ENCODE measurements at regions not wholly inside any gene's neighbourhood (a gene's known extent, or its start where the extent isn't known, plus 50 kb on each side); places are given as distances from the start of the nearest gene placed in this dataset.

DNA sequence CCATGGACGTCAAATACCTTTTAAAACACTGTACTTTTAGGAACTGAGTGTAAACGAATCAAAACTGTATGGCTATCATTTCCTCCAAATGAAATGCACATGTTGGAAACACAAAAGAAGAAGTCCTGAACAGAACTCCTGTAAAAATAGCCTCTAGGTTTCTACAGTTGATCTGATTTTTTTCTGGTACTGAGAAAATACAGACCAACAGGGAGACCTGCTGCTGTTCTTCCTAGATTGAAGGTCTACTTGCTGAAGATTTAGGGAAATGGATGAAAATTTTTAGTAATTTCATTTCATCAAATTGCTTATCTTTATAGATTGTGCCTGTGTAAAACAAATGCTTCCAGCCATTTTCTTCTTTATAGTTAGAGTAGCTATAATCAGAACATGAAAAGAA, 520.4 kb downstream of the SLITRK6 start:
- no peak for DNase-seq

DNA sequence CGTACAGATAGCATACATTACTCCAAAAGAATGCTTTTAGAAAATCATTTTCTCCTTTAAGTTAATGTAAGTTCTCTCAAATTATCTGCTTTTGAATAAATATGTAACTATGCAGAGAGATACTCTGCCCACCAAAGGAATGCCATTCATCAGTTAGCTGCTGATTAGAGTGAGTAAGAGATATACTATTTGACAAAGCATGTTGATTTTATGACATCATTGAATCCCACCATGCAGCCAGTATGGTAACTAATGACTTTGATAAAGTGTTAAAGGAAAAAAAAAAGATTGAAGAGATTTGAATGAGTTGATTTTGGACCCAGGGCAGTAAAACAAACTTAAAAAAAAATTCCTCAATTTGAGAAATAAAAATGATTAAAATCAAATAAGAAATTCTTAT, 521.5 kb downstream of the SLITRK6 start:
- no peak for DNase-seq

- DNase-seq, result no peak
Observed at GRCh38 chr13:85266771-85267170, 532.4 kb downstream of the SLITRK6 start.

DNA sequence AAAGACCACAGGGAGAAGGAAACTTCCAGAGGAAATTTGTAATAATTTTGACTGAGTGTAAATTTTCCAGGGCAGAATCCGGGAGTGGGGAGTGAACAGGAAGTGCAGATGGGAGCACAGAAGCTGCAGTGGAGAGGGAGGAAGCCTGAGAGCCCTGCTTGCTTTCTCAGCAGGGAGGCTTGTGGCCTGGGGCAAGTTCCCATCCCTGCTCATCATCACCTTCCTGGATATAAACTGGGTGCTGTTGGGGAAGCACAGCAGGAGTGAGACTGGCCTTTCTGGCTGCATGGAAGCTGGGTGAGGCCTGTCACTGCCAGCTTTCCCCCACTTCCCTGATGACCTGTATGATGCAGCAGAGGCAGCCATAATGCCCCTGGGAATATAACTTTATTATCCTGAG, 532.9 kb downstream of the SLITRK6 start:
- DNase-seq, result no peak

DNA sequence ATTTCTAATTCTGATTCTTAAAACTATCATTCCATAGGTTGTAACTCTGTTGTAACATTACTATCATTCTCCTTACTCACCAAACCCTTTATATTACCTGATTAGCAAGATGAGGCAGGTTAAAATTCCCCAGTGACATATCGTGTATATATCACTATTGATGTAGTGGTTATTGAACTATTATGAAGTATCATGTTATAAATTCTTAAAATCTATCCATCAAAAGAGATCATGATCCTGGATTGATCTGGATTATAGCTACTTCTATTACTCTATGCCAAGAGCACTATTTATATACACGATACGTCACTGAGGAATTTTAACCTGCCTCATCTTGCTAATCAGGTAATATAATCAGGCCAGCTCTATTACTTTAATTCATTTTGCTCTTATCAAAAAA, 533.9 kb downstream of the SLITRK6 start:
- no peak for DNase-seq

DNA sequence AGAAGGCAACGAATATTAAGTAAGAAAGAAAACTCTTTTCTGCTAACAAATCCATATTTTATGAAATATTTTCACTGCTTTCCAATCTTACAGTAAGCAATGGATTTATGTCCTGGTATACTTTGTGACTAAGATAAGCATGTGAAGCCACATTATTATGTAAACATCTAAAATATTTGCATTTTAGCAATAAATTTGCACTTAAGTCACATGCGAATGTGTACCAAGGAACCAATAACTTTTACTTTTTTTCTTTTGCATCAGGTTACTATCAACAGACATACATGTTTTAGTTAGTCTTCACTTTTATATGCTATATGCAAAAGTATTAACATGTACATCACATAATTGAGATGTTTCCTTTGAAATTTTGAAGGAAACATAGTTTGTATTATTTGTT, 536.7 kb downstream of the SLITRK6 start:
- DNase-seq, result no peak

DNA sequence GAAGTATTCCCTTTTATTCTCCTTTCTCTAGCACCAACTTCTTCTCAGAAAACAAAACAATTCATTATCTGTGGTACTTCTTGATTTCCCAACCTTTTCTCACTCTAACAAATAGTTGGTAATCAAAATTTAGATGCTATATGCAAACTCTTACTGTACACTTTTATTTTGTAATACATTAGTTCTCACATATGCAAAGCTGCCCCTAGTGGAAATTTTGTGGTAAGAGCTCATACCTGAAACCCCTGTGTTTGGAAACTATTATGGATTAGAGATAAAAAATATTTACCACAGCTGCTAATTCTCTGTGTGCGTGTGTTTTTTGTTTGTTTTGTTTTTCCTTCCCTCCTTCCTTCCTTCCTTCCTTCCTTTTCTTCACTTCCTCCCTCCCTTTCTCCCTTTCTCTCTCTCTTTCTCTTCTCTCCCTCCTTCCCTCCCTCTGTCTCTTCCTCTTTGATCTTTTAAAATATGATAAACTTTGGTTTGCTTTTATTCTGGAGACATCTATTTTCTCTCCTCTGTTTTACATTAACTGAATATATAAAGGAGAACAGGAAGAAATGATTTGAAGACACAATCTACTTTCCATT, 537.4 kb downstream of the SLITRK6 start:
- no peak for DNase-seq

GRCh38 chr13:85260896-85261295, 538.3 kb downstream of the SLITRK6 start:
- no peak for DNase-seq

GRCh38 chr13:85255978-85256377, 543.2 kb downstream of the SLITRK6 start:
- no peak for DNase-seq

GRCh38 chr13:85254641-85255040, 544.6 kb downstream of the SLITRK6 start:
- DNase-seq, result no peak

DNA sequence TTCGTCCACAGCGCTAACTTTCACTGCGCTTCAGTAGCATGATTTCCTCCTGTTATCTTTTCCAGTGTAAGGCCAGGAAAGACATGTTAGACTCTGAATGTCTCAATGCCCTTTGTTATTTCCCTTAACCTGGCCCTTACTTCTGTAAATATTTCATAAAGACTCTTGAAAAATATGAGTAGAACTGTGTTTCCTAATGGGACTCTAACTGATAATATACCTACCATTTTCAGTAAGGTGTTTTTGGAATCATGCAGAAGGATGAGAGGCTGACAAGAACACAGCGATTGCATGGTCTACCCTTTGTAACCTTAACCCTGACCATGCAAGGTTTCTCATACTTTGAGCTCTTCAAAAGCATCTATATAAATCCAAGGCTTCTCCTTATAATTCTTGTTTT, 550.1 kb downstream of the SLITRK6 start:
- no peak for DNase-seq

DNA sequence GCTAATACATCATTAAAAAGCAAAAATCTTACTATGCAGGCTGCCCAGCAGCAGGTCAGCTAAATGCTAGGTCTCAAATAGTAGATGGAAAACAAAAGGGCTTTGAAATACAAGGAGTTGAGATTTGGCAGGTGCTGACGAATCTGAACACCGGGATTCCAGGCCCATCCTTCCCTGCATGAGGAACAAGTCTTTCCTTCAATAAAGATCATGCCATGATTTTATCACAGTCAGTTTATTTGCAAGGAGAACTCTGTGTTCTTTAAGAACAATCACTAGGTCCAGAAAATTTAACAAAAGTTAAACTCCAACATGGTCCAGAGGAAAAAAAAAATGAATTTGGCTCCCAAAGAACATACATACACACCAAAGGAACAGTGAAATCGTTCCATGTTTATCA, 551.4 kb downstream of the SLITRK6 start:
- DNase-seq, result no peak

GRCh38 chr13:85243831-85244230, 555.4 kb downstream of the SLITRK6 start:
- DNase-seq, result no peak

- DNase-seq, result no peak
Observed at GRCh38 chr13:85241060-85241459, 558.2 kb downstream of the SLITRK6 start.

DNA sequence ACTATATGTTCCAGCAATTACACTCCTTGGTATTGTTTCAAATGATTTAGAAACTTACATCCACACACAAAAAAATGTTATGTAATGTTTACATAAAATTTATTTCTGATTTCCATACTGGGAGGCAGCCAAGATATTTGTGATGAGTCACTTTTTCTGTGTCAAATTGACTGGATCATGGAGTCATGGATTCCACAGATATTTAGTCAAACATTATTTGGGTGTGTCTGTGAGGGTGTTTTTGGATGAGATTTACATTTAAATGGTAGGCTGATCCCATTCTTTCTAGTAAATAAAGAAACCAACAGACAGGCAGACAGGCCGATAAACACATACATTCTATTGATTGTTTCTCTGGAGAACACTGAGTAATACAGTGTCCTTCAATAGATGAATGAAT, 562.8 kb downstream of the SLITRK6 start:
- DNase-seq, result no peak

GRCh38 chr13:85230691-85231093, 568.5 kb downstream of the SLITRK6 start:
- DNase-seq, result no peak

DNA sequence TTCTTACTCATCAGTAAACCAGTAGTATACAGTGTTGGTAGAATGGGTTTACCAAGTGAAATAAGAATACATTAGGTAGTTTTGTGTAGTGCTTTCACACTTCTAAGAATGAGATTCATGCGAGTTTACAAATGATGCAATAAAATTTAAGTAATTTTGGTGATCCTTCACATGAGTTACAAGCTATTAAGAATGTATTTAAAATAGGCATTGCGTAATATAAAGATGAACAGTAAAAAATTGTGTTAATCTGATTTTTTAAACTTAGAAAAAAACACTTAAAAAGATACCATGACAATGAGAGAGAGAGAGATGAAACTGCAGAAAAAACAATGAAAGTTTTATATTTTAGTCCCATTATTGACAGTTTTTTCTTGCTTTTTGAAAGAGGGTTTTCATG, 570.5 kb downstream of the SLITRK6 start:
- no peak for DNase-seq

DNA sequence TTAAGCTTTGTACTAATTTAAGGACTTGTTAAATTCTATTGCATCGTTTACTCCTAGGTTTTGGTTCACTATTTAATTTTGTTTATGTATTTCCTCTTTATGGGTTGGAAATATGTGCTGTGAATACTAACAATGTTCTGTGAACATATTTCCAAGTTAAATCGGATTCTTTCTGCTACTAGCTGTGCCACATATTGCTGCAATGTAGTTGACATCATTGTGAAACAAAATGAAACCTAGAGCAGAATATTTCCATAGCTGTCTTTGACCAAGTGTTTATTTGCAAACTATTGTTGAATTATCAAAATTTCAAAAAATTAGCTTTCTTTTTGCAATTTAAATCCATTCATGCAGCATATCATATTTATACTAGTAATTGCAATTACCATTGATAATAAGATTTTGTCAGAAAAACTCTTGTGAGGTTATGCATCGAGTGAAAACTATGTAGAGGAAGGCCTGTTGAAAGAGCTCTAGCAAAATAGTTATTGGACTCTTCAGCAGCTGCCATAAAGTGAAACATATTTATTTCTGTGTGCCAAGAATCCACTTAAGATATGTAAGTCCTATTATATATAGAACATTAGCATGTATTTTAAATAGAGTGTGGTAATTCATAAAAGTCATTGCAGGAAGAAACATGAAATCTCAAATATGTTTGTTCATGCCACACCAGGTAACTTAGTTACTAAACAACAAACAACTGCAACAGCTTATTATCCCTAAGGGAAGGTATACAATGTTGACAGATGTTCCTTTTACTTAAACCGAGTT, 575.1 kb downstream of the SLITRK6 start:
- DNase-seq, result no peak

DNA sequence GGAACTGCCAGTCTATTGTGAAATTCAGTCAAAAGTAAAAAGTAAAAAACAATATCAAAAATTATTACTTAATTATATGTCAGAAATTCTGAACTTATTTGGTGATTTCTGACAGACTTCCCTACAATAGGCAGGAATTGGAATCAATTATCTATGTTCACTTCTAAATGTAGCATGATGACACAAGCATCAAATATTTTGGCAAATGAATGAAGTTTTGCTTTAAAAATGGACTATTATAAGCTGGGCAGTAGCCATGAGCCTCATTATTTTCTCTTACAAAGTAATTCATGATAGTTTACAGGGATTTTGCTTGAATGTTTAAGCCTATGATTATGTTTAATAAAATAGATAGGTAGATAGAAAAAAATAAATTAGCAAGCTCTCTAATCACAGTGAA, 582.6 kb downstream of the SLITRK6 start:
- DNase-seq, result no peak

DNA sequence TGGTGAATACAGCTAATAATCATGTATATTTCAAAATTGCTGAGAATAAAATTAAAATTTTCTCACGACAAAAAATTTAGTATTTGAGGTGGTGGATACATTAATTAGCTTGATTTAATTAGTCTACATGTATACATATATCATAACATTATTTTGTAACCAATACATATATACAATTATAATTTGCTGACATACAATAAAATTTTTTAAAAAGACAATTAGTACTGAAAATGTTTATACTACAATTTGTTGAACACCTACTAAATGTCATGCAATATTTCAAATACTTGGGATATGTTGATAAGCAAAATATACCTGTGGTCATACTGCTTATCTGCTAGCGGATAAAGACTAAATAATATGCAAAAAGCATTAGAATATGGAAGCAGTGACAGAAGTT, 586.5 kb downstream of the SLITRK6 start:
- DNase-seq, result no peak

DNA sequence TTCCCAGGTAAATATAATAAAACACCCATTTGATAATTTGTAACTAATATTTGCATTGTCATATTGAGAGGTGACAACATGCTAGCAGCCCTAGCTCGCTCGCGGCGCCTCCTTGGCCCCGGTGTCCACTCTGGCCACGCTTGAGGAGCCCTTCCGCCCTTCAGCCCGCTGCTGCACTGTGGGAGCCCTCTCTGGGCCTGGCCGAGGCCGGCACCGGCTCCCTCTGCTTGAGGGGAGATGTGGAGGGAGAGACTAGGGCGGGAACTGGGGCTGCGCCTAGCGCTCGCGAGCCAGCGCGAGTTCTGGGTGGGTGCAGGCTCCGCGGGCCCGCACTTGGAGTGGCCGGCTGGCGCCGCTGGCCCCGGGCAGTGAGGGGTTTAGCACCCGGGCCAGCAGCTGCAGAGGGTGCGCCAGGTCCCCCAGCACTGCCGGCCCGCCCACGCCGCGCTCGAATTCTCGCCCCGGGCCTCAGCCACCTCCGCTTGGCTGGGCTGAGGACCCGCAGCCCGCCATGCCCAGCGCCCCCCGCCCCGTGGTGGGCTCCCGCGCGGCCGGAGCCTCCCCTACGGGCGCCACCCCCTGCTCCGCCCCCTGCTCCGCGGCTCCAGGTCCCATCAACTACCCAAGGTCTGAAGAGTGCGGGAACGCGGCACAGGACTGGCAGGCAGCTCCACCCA, 594.4 kb downstream of the SLITRK6 start:
- DNase-seq, result no peak

GRCh38 chr13:85197431-85197830, 601.8 kb downstream of the SLITRK6 start:
- no peak for DNase-seq

DNA sequence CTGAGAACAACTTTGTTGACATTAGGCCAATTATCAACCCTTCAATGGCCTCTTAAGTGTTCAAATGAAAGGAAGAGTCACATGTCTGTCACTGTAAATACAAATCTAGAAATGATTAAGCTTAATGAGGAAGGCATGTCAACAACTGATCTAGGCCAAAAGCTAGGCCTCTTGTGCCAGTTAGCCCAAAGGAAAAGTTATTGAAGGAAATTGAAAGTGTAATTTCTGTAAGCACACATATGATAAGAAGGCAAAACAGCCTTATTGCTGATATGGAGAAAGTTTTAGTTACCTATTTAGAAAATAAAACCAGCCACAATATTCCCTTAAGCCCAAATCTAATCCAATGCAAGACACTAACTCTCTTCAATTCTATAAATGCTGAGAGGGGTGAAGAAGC, 604.7 kb downstream of the SLITRK6 start:
- DNase-seq, result no peak

DNA sequence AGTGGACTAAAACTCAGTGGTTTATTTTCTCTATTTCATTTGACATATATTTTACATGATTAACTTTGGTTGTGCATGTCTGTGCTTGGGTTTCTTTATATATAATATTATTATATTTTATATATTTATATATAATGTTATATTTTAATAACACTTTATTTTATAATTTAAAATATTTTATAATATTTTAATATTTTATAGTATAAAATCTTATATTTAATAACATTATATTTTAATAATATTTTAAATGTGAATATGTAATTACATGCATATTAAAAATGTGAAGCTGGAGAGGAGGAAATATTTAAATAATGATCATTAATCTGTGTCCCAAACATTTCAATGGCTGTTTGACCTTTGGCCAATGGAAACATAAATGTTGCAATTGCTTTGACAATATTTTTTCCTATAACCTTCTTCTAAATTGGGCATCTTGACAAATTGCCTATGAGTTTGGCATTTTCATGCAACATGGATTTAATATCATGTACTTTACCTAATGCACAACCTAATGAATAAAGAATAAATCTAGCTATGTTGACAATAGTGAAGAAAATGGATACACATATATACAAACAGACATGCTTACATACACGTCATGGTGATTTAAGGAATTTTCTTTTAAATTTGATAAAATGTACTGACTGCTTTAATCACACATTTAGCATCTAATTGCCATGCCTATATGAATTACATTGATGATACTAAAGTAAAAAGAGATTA, 607.1 kb downstream of the SLITRK6 start:
- DNase-seq, result no peak

Measured in left hindlimb (tissue), 1 donor.